GM19397 (cell line): ENCODE measurements at regions not wholly inside any gene's neighbourhood (a gene's known extent, or its start where the extent isn't known, plus 50 kb on each side); places are given as distances from the start of the nearest gene placed in this dataset.
"Not testable (repeated sequence)": the region's sequence is repeated elsewhere in the genome, so short reads cannot be mapped to it uniquely, and the experiment has no call there.

Experiments
- ATAC-seq: cut with Tn5 transposase; IDR thresholded peaks from one replicate; pipeline ENCODE4 v1.9.1; 2021; ENCODE audit warnings: mild to moderate bottlenecking, moderate library complexity; ENCODE audit not compliant: unreplicated experiment

DNA sequence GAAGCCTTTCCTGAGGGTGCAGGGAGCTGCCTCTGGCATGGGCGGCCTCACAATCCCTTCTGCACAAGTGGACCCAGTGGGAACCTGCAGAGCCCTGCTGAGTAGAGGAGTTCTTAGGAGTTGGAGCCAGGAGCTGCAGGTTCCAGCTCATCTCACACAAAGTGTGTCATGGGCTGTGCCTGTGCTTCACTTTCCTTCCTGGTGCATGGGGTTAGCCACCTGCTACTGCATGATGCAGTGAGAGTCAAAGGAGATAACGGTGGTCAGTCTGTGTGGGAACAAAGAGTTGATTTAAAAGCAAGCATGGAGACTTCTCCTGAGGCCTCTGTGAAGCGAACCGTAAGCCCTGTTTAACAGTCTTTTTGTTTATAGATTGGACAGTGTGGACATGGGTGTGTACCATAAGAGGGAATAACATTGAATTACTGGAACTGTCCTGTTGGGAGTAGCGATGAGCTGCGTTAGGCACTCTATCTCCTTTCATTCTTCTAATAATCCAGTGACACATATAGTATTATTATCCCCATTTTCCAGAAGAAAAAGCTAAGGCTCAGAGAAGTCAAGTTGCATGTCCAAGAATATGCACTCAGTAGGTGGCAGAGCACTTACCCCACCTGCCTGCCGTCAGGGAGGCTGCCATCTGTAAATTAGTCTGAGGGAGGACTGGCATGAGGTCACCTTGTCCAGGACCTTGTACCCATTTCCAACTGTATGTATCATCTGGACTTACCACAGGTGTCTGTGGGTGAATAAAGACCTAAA, 68.7 kb upstream of the PRR23C start:
- no peak for ATAC-seq

DNA sequence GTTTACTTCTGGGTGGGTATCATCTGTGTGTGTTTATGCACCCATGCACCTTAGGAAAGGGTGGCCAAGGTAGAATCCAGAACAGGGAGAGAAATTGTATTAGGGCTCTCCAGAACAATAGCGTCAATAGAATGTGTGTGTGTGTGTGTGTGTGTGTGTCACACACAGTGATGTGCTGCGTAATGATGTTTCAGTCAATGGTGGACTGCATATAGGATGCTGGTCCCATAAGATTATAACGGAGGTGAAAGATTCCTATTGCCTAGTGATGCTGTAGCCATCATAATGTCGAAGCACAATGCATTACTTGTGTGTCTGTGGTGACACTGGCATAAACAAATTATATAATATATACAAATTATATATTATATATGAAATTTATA, 69.3 kb upstream of the PRR23C start:
- ATAC-seq = no peak

DNA sequence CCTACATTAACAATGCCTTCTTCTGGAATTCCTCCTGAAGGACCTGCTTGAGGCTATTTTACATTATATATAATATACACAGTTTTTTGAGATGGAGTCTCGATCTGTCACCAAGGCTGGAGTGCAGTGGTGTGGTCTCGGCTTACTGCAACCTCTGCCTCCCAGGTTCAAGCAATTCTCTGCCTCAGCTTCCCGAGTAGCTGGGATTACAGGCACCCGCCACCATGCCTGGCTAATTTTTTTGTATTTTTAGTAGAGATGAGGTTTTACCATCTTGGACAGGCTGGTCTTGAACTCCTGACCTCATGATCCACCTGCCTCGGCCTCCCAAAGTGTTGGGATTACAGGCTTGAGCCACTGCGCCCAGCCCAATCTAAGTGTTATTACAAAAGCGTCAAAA, 71.9 kb upstream of the PRR23C start:
- ATAC-seq = not testable (repeated sequence)

DNA sequence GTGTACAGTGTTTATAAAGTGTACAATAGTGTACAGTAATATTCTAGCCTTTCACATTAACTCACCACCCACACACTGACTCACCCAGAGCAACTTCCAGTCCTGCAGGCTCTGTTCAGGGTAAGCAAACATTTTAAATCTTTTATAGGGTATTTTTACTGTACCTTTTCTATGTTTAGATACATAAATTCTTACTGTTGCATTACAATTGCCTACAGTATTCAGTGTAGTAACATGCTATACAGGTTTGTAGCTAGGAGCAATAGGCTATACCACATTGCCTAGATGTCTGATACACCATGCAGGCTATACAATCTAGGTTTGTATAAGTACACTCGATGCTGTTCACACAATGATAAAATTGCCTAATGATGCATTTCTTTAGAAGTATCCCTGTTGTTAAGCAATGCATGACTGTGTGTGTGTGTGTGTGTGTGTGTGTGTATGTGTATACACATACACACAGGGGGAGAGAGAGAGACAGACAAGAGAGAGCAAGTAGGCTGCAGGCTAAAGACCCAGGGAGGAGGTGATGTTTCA, 72.5 kb upstream of the PRR23C start:
- no peak for ATAC-seq

DNA sequence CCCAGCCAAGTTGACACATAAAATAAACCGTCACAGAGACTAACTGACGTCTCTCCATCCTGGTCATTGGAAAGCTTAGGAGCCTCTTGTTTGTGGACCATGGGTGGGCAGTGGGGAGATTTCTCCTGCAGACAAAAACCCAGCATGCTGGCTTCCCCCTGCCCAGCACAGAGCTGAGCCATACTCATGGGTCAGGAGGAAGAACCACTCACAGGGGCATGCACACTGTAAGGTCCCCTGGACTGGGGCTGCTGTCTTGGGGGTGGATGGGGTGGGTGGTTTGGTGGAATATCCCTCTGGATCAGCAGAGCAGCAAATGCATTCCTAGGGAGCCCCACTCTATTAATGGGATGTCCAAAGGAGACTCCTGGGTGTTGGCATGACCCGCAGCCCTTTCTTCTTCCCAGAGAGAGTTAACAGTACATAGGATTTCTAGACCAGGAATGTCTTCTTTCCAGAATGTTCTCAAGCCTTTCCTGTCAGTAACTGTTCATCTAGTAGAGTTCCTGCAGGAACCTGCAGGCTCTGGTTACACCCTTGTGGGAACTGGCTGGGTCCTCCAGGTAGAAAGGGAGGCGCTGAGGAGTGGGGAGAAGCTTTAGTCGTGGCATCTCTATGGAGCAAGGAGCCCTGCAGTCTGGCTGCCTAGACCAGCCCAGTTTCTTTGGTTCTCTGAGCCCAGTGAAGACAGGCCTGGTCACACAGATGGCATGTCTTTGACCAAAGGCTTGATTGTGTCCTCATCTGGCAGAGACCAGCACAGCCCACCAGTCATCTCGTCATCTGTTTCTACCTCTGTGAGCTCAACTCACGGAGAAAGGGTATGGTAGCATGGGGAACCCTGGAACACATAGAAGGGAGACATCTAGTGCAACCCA, 73.4 kb upstream of the PRR23C start:
- no peak for ATAC-seq

DNA sequence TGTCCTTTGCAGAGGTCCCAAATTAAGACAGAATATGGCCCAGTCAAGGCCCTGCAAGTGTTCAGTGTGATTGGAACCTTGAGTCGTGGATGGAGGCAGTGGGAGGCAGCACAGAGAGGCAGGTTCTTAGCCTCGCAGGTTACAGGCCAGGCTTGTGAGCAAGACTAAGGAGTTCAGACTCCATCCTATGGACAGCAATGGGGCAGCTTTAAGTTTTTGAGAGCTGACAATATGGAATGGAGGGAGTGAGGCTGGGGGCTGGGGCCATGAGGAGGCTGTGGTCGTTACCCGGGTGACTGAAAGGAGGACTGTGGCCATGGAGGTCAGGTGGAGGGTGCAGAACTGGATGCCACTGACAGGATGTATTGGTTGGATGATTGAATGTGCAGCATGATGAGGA, 74.1 kb upstream of the PRR23C start:
- ATAC-seq = no peak

DNA sequence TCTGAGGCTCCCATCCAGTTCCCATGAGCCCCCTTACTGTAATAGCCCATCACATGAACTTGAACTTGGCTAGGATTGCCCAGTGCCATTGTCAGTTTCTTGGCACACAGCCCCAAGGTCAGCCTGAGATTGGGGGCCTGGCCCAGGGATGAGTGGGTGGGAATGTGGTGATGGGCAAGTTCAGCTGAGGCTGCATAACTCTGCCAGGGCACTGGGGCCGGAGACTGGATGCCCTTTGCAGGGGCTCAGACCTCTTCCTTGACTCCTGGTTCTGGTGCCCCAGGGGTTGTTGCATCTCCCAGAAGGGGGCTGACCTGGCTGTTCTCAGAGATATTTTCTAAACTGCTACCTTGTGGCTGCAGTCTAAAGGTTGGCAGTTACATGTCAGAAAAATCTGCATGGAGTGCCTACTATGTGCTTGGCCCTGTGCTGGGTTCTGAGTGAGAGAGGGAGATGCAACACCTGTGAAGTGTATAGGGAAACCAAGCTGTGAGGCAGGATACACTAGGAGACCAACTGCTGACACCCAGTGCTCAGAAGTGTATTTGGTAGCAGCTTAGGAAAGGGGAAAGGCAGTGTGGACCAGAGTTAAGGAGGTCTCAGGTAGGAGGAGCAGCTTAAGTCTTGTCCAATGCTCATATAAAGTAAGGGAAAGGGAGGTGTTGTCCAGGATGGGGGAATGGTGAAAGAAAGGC, 74.8 kb upstream of the PRR23C start:
- ATAC-seq = no peak

DNA sequence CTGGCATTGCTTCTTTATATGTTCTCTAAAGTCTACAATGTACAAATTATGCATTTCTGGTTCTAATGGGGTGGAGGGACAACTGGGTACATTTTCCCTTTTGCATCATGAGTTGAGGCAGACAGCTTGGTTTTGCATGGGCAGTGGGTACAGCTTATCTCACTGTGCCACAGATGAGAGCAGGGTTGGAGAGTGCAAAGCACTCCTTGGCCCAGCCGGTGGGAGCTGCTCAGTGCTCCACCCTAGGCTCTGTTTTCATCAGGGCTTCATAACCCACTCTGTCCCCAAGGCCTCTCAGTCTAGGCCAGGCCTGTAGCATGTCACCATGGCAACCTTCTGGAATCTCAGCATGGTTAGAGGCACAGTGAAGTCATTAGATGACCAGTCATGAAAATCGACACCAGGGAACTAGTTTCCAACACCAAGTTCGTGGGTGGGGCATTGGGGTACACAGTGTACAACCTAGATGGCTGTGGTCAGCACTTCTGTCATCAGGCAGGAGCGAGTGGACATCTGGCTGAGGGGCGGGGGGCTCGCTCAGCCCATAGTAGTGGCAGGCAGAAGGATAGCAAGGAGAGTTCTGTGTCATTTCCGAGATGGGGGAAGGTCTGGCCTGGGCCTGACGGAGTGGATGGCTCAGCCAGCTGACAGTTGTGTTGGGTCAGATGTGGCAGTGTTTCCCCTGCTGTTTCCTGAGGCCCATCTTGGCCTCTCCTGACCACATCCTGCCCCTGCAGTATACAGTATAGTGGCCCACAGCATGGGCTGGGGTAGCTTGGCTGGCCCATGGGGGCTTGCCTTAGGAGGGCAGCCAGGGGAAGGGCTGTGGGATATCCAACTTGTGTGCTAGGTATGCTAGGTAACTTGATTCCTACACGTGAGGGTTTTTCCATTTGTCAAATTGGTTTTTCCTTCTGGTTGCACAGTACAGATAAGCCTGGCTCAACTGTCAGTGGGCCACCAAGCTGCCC, 75.7 kb upstream of the PRR23C start:
- no peak for ATAC-seq

DNA sequence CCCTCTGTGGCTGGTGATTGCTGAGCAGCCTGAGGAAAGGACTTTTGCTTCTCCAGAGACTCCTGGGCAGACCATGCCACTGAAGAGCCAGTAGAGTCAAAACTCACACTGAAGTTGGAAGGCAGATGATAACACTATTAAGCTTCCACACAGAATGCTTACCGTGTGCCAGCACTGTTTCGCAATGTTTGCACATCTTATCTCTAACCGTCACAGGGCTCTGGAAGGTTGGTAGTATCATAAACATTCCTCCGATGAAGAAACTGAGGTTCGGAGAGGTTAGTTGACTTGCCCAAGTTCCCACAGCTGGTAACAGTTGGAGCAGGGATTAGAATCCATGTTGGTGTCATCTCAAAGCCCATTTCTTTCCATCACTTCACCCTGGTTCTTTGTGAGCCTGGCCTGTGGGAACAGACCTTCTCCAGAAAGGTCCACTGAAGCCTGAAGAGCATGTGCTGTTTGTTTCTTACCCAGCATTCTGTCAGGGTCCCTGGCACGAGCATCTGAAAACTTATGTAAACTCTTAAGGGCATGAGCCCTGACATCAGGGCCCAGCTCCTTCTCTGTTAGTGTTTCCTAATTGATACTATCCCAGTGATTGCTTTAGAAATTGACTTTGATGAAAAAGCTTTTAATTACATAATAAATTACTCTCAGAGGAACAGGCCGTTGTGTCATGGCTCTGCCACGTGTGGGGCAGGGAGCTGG, 77.0 kb upstream of the PRR23C start:
- ATAC-seq = no peak

DNA sequence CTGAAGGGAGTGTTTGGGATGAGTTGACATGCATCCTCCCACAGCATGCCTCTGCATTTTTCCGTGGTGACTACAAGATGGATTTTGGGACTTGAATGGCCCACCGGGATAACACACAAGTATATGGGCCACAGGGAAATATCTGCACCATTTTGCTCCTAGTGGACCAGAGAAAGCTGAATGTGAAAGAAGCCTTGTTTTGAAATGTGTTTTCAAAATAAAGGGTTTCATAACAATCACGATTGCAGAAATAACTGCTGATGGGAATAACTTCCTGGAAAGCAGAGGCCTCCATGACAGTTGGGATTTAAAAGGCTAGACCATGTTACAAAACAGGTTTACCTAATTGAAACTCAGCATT, 77.5 kb upstream of the PRR23C start:
- ATAC-seq = no peak

DNA sequence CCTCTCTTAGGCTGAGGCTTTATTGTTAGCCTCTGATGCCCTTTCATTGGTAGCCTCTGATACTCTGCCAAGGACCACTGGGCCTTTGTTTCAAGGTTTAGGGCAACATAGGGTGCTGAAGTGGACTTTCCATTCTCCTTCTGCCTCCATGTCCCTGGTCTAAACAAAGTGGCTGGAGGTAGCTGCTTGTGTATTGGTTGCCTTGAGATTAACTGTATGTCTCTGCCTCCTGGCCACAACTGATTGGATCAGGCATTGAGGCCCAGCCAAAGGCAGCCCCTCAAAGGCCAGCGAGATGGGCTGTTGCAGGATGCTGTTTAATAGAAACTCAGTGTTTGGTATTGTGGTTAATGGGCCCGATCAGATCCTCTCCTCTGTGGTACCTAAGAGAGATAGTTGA, 77.9 kb upstream of the PRR23C start:
- ATAC-seq = no peak

DNA sequence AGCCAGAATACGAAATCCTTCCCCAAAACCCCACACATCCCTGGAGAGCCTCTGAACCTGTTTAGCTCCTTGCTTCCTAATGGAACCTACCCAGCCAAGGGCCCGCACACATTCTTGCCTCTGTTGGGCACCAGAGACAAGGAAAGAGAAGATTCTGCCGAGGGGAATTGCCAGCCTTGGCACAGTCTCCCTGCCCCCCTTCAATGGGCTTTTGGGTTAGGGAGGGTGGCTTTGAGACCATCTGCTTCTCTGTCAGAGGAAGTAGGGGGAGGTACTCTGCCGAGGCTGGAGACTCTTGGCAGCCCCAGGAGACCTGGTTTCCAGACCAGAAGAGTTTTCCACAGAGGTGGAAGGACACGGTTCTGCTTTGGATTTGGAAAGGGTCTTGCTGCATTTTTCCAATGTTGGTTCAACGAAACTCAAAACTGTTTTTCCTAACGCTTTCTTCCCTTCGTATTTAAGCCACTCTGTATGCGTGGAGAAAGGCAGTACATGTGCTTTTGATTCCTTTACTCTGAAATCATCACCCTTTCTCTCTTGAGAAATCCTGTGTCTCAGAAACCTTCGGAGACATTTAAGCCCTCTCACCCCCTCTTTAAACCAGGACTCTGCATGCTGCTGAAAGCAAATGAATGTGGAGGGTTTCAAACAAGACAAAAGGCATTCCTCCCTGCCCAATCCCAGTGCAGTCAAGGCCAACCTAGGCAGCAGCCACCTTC, 78.8 kb upstream of the PRR23C start:
- no peak for ATAC-seq

DNA sequence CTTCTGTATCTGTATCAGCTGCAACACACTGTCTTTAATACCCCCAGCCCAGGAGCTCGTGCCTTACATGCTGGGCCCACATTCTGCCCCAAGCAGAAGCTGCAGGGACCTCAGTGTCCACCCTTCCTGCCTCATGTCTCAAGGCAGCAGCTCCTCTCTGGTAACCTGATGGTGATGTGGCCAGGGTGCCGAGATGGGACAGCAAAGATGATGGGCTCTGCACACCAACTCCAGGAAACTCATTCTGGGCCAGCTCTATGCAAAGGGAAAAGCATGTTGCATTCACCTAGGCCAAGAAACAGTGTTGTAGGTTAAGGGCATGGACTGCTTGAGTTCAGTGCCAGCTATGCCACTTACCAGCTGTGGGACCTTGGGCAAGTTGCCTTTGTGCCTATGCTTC, 79.5 kb upstream of the PRR23C start:
- ATAC-seq = no peak

DNA sequence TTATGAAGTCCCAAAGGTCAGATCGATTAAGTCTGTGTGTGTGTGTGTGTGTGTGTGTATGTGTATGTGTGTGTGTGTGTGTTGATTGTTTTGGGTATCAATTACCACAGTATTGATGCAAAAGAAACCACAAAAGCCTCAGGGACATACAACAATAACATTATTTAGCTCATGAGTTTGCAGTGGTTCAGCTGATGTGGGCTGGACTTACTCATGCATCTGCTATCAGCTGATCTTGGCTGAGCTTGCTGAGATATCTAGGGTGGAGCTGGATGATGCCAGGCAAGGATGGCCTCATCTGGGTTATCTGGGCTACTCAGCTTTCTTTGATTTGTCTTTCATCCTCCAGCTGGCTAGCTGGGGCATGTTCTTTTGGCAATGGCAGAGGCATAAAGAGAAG, 82.4 kb upstream of the PRR23C start:
- no peak for ATAC-seq

DNA sequence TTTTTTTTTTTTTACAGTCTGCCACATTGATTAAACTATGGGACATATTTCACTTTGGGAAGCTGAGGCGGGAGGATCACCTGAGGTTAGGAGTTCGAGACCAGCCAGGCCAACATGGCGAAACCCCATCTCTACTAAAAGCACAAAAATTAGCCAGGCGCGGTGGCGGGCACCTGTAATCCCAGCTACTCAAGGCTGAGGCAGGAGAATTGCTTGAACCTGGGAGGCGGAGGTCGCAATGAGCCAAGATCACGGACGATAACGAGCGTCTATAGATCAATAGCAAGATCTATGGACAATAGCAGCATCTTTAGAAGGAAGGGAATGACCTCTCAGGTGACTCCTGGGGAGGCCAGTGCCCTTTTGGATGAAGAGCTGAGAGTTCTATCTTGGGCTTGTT, 82.9 kb upstream of the PRR23C start:
- not testable (repeated sequence) for ATAC-seq

DNA sequence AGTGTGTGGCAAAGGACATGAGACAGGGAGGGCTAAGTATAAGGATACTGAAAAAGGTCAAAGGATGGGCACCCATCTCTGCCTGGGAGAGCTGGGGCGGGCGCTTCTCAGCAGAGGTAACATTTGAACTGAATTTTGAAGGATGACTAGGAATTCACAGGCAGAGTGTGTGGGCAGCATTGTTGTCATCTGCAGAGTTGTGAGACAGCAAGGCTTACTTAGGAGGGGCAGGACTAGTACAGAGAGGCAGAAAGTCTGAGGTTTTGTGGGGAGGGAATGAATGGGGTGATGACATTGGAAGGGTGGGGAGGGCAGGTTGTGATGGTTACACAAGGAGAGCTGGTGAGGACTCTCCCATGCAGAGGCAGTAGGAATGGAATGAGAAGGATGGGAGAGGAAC, 84.1 kb upstream of the PRR23C start:
- ATAC-seq = no peak

DNA sequence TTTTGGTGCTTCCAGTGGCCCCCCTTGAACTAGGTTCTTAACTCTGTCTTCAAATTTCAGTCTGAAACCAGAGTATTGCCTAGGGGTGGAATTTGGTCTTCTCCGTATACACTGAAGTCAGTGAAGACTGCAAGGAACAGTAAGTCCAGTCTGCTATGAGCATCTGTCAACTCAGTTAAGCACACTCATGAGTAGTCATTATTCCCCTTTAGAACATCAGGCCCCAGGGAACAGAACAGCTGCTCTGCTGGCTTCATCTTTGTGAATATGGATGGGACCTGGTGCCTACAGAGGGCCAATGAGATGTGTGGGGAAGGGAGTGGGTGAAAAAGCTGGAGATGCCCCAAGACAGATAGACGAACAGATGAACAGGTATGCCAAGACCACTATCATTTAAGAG, 85.2 kb upstream of the PRR23C start:
- no peak for ATAC-seq

DNA sequence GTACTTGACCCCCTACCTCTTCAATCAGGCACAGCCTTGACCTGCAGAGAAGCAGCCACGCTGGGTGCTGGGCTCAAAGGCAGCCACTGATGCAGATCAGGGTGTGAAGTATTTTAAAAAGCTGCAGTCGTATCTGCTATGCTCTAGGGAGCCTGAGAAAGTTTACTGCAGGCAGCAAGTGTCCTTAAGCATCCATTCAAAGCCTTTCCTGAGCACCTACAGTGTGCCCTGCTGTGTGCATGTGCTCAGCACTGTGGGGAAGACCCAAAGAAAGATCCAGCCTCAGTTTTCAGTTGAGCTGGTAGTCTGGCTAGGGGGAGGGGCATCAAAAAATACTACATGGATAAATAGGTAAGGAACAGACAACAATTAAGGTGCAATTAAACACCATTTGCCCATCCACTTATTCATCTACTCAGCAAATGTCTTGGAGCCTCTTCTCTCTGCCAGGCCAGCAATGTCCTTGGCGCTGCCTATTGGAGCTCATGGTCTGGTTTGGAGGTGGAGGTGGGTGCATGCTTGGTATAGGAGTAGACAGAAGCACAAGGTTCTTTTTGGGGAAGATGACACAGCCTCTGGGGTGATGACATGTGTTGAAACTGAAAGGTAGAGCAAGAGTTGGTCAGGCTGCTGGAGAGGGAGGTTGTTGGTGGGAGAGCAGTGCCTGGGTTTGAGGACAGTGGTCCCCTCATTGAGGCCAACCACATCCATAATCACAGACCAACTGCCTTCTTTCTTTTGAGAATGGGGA, 85.9 kb upstream of the PRR23C start:
- ATAC-seq = no peak
